Eye (tissue), 1 donor: ENCODE measurements at regions not wholly inside any gene's neighbourhood (a gene's known extent, or its start where the extent isn't known, plus 50 kb on each side); places are given as distances from the start of the nearest gene placed in this dataset.
"Not testable (repeated sequence)": the region's sequence is repeated elsewhere in the genome, so short reads cannot be mapped to it uniquely, and the experiment has no call there.

Source experiments
- DNase-seq: peaks from one replicate; pipeline ENCODE4 v3.0.0-alpha.2; 2015

- no peak for DNase-seq
Measured at GRCh38 chr18:71327850-71328249, 1039.0 kb downstream of the SOCS6 start.

GRCh38 chr18:71327441-71327840, 1038.6 kb downstream of the SOCS6 start:
- no peak for DNase-seq

- DNase-seq, result no peak
Measured at GRCh38 chr18:71326826-71327225, 1038.0 kb downstream of the SOCS6 start.

- no peak for DNase-seq
Measured at GRCh38 chr18:71324356-71324755, 1035.5 kb downstream of the SOCS6 start.

- DNase-seq, result peak; percentile 33
Measured at GRCh38 chr18:71322201-71322600, 1033.4 kb downstream of the SOCS6 start.

- DNase-seq, result no peak
Measured at GRCh38 chr18:71321319-71321718, 1032.5 kb downstream of the SOCS6 start.

GRCh38 chr18:71304856-71305255, 1016.0 kb downstream of the SOCS6 start:
- DNase-seq, result no peak

GRCh38 chr18:71303743-71304142, 1014.9 kb downstream of the SOCS6 start:
- not testable (repeated sequence) for DNase-seq

GRCh38 chr18:71301596-71301995, 1012.8 kb downstream of the SOCS6 start:
- peak; percentile 28 for DNase-seq

GRCh38 chr18:71294201-71294600, 1005.4 kb downstream of the SOCS6 start:
- not testable (repeated sequence) for DNase-seq

- DNase-seq, result no peak
Measured at GRCh38 chr18:71293322-71293721, 1004.5 kb downstream of the SOCS6 start.

- no peak for DNase-seq
Measured at GRCh38 chr18:71287268-71287667, 998.4 kb downstream of the SOCS6 start.

GRCh38 chr18:71252351-71252865, 963.6 kb downstream of the SOCS6 start:
- DNase-seq, result no peak

GRCh38 chr18:71250191-71250590, 961.3 kb downstream of the SOCS6 start:
- no peak for DNase-seq

- no peak for DNase-seq
Measured at GRCh38 chr18:71249791-71250190, 960.9 kb downstream of the SOCS6 start.

- no peak for DNase-seq
Measured at GRCh38 chr18:71242981-71243380, 954.1 kb downstream of the SOCS6 start.

- no peak for DNase-seq
Measured at GRCh38 chr18:71238974-71239624, 950.3 kb downstream of the SOCS6 start.

GRCh38 chr18:71237641-71238040, 948.8 kb downstream of the SOCS6 start:
- no peak for DNase-seq

- no peak for DNase-seq
Measured at GRCh38 chr18:71233177-71233576, 944.3 kb downstream of the SOCS6 start.

GRCh38 chr18:71223486-71223885, 934.6 kb downstream of the SOCS6 start:
- DNase-seq, result no peak

- no peak for DNase-seq
Measured at GRCh38 chr18:71221405-71221804, 932.6 kb downstream of the SOCS6 start.

- DNase-seq, result not testable (repeated sequence)
Measured at GRCh38 chr18:71212739-71213138, 923.9 kb downstream of the SOCS6 start.

GRCh38 chr18:71212222-71212621, 923.4 kb downstream of the SOCS6 start:
- no peak for DNase-seq

GRCh38 chr18:71209944-71210343, 921.1 kb downstream of the SOCS6 start:
- DNase-seq, result no peak

- no peak for DNase-seq
Measured at GRCh38 chr18:71194438-71194837, 905.6 kb downstream of the SOCS6 start.
